K562 (cell line): ENCODE measurements at regions not wholly inside any gene's neighbourhood (a gene's known extent, or its start where the extent isn't known, plus 50 kb on each side); places are given as distances from the start of the nearest gene placed in this dataset.

Experiments
- ATAC-seq: fragments of 200-7000 bp; cut with Tn5 transposase; 3 replicates; pipeline ENCODE4 v1.9.1; 2020; ENCODE audit warnings: moderate library complexity
- BruUV-seq: library from RNA; stranded (reverse); fragments of 400-500 nt; replicated peaks from 2 replicates; lab custom pipeline; 2021; lab: Mats Ljungman, UMichigan
- CTCF ChIA-PET: fragments of 300-600 bp; formaldehyde crosslinking; extraction: SDS; loops from one replicate; lab custom pipeline; 2021; ENCODE audit warnings: low intra/inter-chr PET ratio; lab: Yijun Ruan, JAX
- POLR2A ChIA-PET: fragments of 300-600, 350-650 bp; sonication (Branson Sonifier 250); formaldehyde crosslinking; extraction: SDS; loops from one replicate; lab custom pipeline; 2021; ENCODE audit warnings: antibody characterized with exemption, inconsistent platforms; lab: Yijun Ruan, JAX
- DNase-seq, 4 experiments: peaks; one replicate each; pipeline versions ENCODE4 v3.0.0 to v3.0.0-alpha.2; 2011 to 2018; ENCODE audit warnings: low spot score in 3 of 4, mixed read lengths in 3 of 4; ENCODE audit errors: extremely low read depth in 1 of 4
- FAIRE-seq: peaks from 2 replicates; lab custom pipeline; 2011; peaks lifted over from hg19 to GRCh38; lab: Jason Lieb, UNC
- H2AFZ ChIP-seq: 2 replicates; pipeline ENCODE4 v1.6.0; 2011; ENCODE audit warnings: low read depth, low read length, control low read depth, inconsistent platforms
- H3K27ac ChIP-seq: fragments of 200-600 bp; 3 replicates; pipeline ENCODE4 v1.8.0; 2011; ENCODE audit warnings: low read depth, mild to moderate bottlenecking, control low read depth, inconsistent platforms, low read length, moderate library complexity, mixed read lengths; ENCODE audit errors: extremely low read depth
- H3K27me3 ChIP-seq, 2 experiments: fragments of 300-600 bp in 1 of 2; 2 replicates in 1 of 2; 3 replicates in 1 of 2; pipeline versions ENCODE4 v1.6.0 to v1.8.0; 2011; ENCODE audit warnings: inconsistent platforms in 2 of 2, low read length in 2 of 2, mild to moderate bottlenecking in 1 of 2, mixed read lengths in 1 of 2, moderate library complexity in 1 of 2; ENCODE audit not compliant: control insufficient read depth in 2 of 2, insufficient read depth in 2 of 2
- H3K36me3 ChIP-seq: fragments of 300-600 bp; 3 replicates; pipeline ENCODE4 v1.8.0; 2011; ENCODE audit warnings: mild to moderate bottlenecking, low read length, inconsistent platforms; ENCODE audit not compliant: control insufficient read depth, insufficient read depth
- H3K4me1 ChIP-seq, 2 experiments: fragments of 200-600 bp in 1 of 2; replicated peaks in 1 of 2; 2 replicates in 1 of 2; 3 replicates in 1 of 2; pipeline versions ENCODE4 v1.5.1 to v1.8.0; 2011; ENCODE audit warnings: inconsistent platforms in 2 of 2, low read length in 2 of 2, mild to moderate bottlenecking in 1 of 2, mixed read lengths in 1 of 2, moderate library complexity in 1 of 2; ENCODE audit not compliant: control insufficient read depth in 2 of 2, insufficient read depth in 2 of 2
- H3K4me2 ChIP-seq: 2 replicates; pipeline ENCODE4 v1.6.1; 2011; ENCODE audit warnings: low read length, control low read depth, inconsistent platforms, mixed read lengths; ENCODE audit not compliant: insufficient read depth
- H3K4me3 ChIP-seq: fragments of 200-600 bp; sonication (generic), shearing (Covaris generic); 2 replicates; pipeline ENCODE4 v1.5.1; 2016; ENCODE audit warnings: control low read depth, inconsistent platforms
- H3K79me2 ChIP-seq: fragments of 200-600 bp; 3 replicates; pipeline ENCODE4 v1.8.0; 2011; ENCODE audit warnings: low read length, inconsistent platforms; ENCODE audit not compliant: control insufficient read depth, insufficient read depth
- H3K9ac ChIP-seq, 2 experiments: 2 replicates each; pipeline versions ENCODE4 v1.6.0 to v1.6.1; 2011; ENCODE audit warnings: low read depth in 2 of 2, low read length in 2 of 2, control low read depth in 1 of 2, inconsistent platforms in 1 of 2, mild to moderate bottlenecking in 1 of 2, mixed read lengths in 1 of 2; ENCODE audit not compliant: insufficient read depth in 1 of 2
- H3K9me1 ChIP-seq: one replicate; pipeline ENCODE4 v1.6.0; 2011; ENCODE audit warnings: inconsistent platforms, mild to moderate bottlenecking, low read length, moderate library complexity; ENCODE audit not compliant: control insufficient read depth, insufficient read depth
- H3K9me3 ChIP-seq: replicated peaks from 2 replicates; pipeline ENCODE4 v1.5.1; 2011; ENCODE audit warnings: low read depth, low read length, inconsistent platforms; ENCODE audit not compliant: control insufficient read depth, insufficient read depth
- H4K20me1 ChIP-seq: replicated peaks from 2 replicates; pipeline ENCODE4 v1.6.1; 2011; ENCODE audit warnings: low read length, inconsistent platforms, mixed read lengths; ENCODE audit not compliant: control insufficient read depth, insufficient read depth
- BACH1 ChIP-seq: fragments of 200-800 bp; sonication (Bioruptor generic); IDR thresholded peaks from 2 replicates; pipeline ENCODE4 v1.6.1; 2016; ENCODE audit warnings: missing genetic modification characterization, missing compliant biosample characterization
- BDP1 ChIP-seq: IDR thresholded peaks from 3 replicates; pipeline ENCODE4 v1.6.1; 2011; ENCODE audit not compliant: insufficient read length, insufficient read depth
- CHCHD3 ChIP-seq: fragments of 250-450 bp; sonication (Bioruptor Pico); IDR thresholded peaks from 2 replicates; pipeline ENCODE4 v2.1.2; 2022; ENCODE audit warnings: mild to moderate bottlenecking
- CTCFL ChIP-seq: IDR thresholded peaks from 2 replicates; pipeline ENCODE4 v1.6.1; 2011; ENCODE audit warnings: borderline replicate concordance, low read depth, mild to moderate bottlenecking, moderate library complexity, low read length; ENCODE audit not compliant: insufficient read depth, poor library complexity, severe bottlenecking
- HDAC1 ChIP-seq, 2 experiments: fragments of 450-650 bp; IDR thresholded peaks; 2 replicates each; pipeline ENCODE4 v1.6.1; 2016 to 2017; ENCODE audit warnings: inconsistent platforms in 1 of 2, mild to moderate bottlenecking in 1 of 2, moderate library complexity in 1 of 2
- HMG20A ChIP-seq: fragments of 450-650 bp; formaldehyde crosslinking; conservative IDR thresholded peaks from 2 replicates; pipeline ENCODE4 v1.4.0; 2020; ENCODE audit warnings: mild to moderate bottlenecking, mixed read lengths
- MECOM ChIP-seq: fragments of 250-450 bp; sonication (Bioruptor Pico); IDR thresholded peaks from 2 replicates; pipeline ENCODE4 v1.8.0; 2022; ENCODE audit warnings: inconsistent platforms
- MEIS2 ChIP-seq: fragments of 450-650 bp; IDR thresholded peaks from 2 replicates; pipeline ENCODE4 v1.6.1; 2014; ENCODE audit warnings: mild to moderate bottlenecking; ENCODE audit not compliant: partially characterized antibody
- MTA3 ChIP-seq: fragments of 450-650 bp; formaldehyde crosslinking; IDR thresholded peaks from 2 replicates; pipeline ENCODE4 v1.6.1; 2017; ENCODE audit warnings: mild to moderate bottlenecking, borderline replicate concordance
- PRPF4 ChIP-seq: fragments of 200-400 bp; formaldehyde crosslinking; IDR thresholded peaks from one replicate; pipeline ENCODE4 v1.6.1; 2017; ENCODE audit warnings: low read length, low read depth, mild to moderate bottlenecking; ENCODE audit not compliant: insufficient read depth, poor library complexity, severe bottlenecking
- RFX7 ChIP-seq: fragments of 250-450 bp; sonication (Bioruptor Pico); IDR thresholded peaks from 2 replicates; pipeline ENCODE4 v1.5.1; 2021; ENCODE audit warnings: mild to moderate bottlenecking
- SMARCB1 ChIP-seq: IDR thresholded peaks from 2 replicates; pipeline ENCODE4 v1.6.1; 2011; ENCODE audit warnings: improper control_type of control experiment, low read depth; ENCODE audit not compliant: insufficient read length
- SPI1 ChIP-seq: IDR thresholded peaks from 2 replicates; pipeline ENCODE4 v1.6.1; 2011; ENCODE audit warnings: low read depth, low read length, control low read depth, borderline replicate concordance
- TGIF2 ChIP-seq: sonication (generic); formaldehyde crosslinking; IDR thresholded peaks from 2 replicates; pipeline ENCODE4 v1.8.1; 2022; ENCODE audit warnings: mild to moderate bottlenecking, missing genetic modification reagents, moderate library complexity
- ZNF583 ChIP-seq: fragments of 250-450 bp; sonication (Bioruptor Pico); IDR thresholded peaks from 2 replicates; pipeline ENCODE4 v1.4.0; 2020
- ZZZ3 ChIP-seq: fragments of 450-650 bp; IDR thresholded peaks from 2 replicates; pipeline ENCODE4 v1.6.1; 2016; ENCODE audit warnings: antibody characterized with exemption, mild to moderate bottlenecking, moderate library complexity
- WGBS: fragments of 100-300 bp; shearing (Covaris generic); methylation state at CpG from one replicate; pipeline ENCODE4 v1.1.6; 2016; ENCODE audit warnings: low coverage, mixed read lengths; ENCODE audit not compliant: insufficient coverage; ENCODE audit errors: missing lambda C conversion rate; 5-methylcytosine and 5-hydroxymethylcytosine counted together
- in situ Hi-C: fragments of 300-500 bp; cut with MboI; formaldehyde crosslinking; loops from 4 replicates; pipeline ENCODE4 v1.15.0; 2018; ENCODE audit warnings: inconsistent platforms, mixed read lengths
- intact Hi-C: fragments of 100-400 bp; cut with micrococcal nuclease; formaldehyde crosslinking; loops from 2 replicates; pipeline ENCODE4 v1.14.2; 2022
- TF ChIP-seq, protein P1 (sequence below): fragments of 450-650 bp; formaldehyde crosslinking; IDR thresholded peaks from 2 replicates; pipeline ENCODE4 v1.4.0; 2020; ENCODE audit warnings: mild to moderate bottlenecking
- TF ChIP-seq, protein P2 (sequence below): sonication (generic); formaldehyde crosslinking; IDR thresholded peaks from 2 replicates; pipeline ENCODE4 v1.8.1; 2022; ENCODE audit warnings: missing genetic modification reagents
- TF ChIP-seq, protein P3 (sequence below): fragments of 250-450 bp; sonication (Bioruptor Pico); IDR thresholded peaks from 2 replicates; pipeline ENCODE4 v1.9.0; 2021; ENCODE audit warnings: mild to moderate bottlenecking, inconsistent platforms

DNA sequence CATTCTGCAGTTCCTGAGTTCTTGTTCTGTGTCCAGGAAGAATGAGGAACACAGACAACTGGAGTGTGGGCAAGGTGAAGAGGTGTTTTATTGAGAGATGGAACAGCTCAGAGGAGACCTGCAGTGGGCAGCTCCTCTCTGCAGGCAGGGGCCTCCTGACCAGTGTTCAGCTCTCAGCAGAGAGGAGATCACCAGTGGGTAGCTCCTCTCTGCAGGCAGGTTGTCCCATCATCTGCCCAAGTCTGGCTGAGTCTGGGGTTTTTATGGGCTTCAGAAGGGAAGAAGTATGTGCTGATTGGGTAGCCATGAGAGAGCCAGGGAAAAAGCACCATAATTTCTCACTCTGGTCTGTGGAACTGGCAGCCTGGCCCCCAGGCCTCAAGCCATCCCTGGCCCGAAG lies 56.0 kb upstream of the RASGEF1B start:
- no peaks in the 10 kb centered on the region for H4K20me1 ChIP-seq
- no peaks in the 10 kb centered on the region for H3K9me3 ChIP-seq
- H3K9me1 ChIP-seq, result no peaks in the 10 kb centered on the region
- H3K79me2 ChIP-seq, result no peaks in the 10 kb centered on the region
- CTCF ChIA-PET, result no interaction called here
- no TSS peak for BruUV-seq
- no peak overlapping the region for H3K4me3 ChIP-seq
- H3K27me3 ChIP-seq, result no peaks in the 10 kb centered on the region
- H2AFZ ChIP-seq, result no peak overlapping the region
- ATAC-seq (no peak), FAIRE-seq (no peak), DNase-seq (no peak)
- intact Hi-C loops (no loop called here), in situ Hi-C loops (no loop called here)
- 0% methylated on average over 1 of the region's 1 CpG for WGBS
- H3K4me2 ChIP-seq, result no peak overlapping the region
- H3K9ac ChIP-seq, result no peak overlapping the region
- no peak overlapping the region for H3K27ac ChIP-seq
- no peaks in the 10 kb centered on the region for H3K4me1 ChIP-seq
- POLR2A ChIA-PET, result no interaction called here
- no peaks in the 10 kb centered on the region for H3K36me3 ChIP-seq
- no peak for TF ChIP-seq RFX7
- no peak for TF ChIP-seq BACH1 (tag)
- TF ChIP-seq CTCFL, result no peak
- no peak for TF ChIP-seq HDAC1 (IDR thresholded peaks at IDR 0.05)
- TF ChIP-seq BDP1, result no peak
- no peak for TF ChIP-seq TGIF2 (CRISPR knock-in tag)
- no peak for TF ChIP-seq HMG20A
- TF ChIP-seq ZZZ3, result no peak
- TF ChIP-seq, protein P1, sequence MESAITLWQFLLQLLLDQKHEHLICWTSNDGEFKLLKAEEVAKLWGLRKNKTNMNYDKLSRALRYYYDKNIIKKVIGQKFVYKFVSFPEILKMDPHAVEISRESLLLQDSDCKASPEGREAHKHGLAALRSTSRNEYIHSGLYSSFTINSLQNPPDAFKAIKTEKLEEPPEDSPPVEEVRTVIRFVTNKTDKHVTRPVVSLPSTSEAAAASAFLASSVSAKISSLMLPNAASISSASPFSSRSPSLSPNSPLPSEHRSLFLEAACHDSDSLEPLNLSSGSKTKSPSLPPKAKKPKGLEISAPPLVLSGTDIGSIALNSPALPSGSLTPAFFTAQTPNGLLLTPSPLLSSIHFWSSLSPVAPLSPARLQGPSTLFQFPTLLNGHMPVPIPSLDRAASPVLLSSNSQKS (CRISPR knock-in tag), result no peak
- no peak for TF ChIP-seq MEIS2
- TF ChIP-seq ZNF583 (CRISPR knock-in tag), result no peak
- no peak for TF ChIP-seq SMARCB1
- no peak for TF ChIP-seq CHCHD3 (CRISPR knock-in tag)
- TF ChIP-seq PRPF4, result no peak
- no peak for TF ChIP-seq MTA3
- TF ChIP-seq, protein P2, sequence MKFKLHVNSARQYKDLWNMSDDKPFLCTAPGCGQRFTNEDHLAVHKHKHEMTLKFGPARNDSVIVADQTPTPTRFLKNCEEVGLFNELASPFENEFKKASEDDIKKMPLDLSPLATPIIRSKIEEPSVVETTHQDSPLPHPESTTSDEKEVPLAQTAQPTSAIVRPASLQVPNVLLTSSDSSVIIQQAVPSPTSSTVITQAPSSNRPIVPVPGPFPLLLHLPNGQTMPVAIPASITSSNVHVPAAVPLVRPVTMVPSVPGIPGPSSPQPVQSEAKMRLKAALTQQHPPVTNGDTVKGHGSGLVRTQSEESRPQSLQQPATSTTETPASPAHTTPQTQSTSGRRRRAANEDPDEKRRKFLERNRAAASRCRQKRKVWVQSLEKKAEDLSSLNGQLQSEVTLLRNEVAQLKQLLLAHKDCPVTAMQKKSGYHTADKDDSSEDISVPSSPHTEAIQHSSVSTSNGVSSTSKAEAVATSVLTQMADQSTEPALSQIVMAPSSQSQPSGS (CRISPR knock-in tag), result no peak
- TF ChIP-seq, protein P3, sequence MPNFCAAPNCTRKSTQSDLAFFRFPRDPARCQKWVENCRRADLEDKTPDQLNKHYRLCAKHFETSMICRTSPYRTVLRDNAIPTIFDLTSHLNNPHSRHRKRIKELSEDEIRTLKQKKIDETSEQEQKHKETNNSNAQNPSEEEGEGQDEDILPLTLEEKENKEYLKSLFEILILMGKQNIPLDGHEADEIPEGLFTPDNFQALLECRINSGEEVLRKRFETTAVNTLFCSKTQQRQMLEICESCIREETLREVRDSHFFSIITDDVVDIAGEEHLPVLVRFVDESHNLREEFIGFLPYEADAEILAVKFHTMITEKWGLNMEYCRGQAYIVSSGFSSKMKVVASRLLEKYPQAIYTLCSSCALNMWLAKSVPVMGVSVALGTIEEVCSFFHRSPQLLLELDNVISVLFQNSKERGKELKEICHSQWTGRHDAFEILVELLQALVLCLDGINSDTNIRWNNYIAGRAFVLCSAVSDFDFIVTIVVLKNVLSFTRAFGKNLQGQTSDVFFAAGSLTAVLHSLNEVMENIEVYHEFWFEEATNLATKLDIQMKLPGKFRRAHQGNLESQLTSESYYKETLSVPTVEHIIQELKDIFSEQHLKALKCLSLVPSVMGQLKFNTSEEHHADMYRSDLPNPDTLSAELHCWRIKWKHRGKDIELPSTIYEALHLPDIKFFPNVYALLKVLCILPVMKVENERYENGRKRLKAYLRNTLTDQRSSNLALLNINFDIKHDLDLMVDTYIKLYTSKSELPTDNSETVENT (CRISPR knock-in tag), result no peak
- no peak for TF ChIP-seq MECOM (CRISPR knock-in tag)
- TF ChIP-seq SPI1, result no peak
